GM18868 (cell line): ENCODE measurements at regions not wholly inside any gene's neighbourhood (a gene's known extent, or its start where the extent isn't known, plus 50 kb on each side); places are given as distances from the start of the nearest gene placed in this dataset.

ENCODE experiments used
- ATAC-seq: cut with Tn5 transposase; IDR thresholded peaks from one replicate; pipeline ENCODE4 v1.9.1; 2021; ENCODE audit warnings: mild to moderate bottlenecking, moderate library complexity; ENCODE audit not compliant: unreplicated experiment

DNA sequence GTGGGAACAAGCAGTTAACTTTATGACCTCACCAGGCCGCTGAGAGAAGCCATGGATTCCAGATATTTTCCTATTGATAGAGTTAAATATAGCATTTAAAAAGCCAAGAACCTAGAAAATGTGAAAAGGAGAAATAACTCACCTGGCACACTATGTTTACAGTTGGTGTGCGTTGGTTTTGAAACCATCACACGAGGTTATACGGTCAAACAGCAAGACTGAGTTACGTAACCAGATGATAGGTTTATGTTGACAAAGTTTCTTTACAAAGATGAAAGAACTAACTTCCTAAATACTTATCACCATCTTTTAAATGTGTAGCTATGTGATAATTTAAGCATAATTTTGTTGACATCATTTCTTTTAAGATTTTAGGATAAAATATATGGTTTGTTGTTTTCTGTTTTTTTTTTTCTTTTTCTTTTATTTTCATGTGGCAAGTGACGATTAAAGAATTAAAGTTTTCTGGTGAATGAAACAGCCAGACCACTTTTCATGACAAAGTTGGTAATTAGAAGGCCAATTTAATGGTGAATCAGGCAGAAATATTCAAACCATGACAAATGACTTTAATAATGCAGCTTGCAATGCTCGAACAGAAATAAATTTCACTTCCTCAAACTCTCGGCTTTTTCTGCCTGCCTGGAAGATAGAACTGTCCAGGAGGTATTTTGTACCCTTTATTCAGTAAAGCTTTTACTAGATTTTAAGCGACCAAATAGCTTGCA, 339.1 kb upstream of the OBI1 start:
- ATAC-seq = peak; percentile 32

DNA sequence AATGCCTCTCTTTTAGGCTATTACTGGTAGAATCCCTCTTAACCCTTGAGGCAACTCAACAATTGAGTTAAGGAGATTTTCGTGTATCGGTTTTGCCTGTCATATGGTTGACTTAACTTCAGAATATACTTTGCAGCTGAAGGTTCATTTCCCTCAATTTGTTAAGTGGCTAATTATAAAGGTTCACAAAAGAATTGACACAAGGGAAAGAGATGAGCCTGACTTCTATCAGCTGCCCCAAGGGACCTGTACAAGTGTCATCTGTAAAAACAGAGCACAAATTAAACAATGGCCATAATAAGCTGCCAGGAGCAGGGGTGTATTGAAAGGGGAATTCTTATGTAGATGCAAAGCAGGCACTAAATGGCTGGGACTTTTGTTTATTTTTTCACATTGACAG, 334.8 kb upstream of the OBI1 start:
- ATAC-seq = peak; percentile 52

DNA sequence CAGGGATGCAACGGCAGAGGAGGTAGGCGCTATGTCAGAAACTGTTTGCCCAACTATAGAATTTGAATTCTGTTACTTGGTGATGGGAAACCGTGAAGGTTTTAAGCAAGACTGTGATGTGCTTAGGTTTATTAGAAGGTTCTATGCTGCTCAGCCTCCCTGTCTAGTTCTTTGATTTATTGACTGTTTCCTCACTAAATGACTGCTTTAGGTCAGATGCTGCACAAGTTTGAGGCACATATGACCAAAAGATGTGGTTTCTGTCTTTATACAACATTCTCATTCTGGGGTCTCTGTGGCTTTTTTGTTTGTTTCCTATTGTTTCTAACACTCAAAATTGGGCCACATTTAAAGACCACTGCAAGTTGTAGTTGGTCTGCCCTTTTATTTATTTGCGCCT, 323.0 kb upstream of the OBI1 start:
- no peak for ATAC-seq

DNA sequence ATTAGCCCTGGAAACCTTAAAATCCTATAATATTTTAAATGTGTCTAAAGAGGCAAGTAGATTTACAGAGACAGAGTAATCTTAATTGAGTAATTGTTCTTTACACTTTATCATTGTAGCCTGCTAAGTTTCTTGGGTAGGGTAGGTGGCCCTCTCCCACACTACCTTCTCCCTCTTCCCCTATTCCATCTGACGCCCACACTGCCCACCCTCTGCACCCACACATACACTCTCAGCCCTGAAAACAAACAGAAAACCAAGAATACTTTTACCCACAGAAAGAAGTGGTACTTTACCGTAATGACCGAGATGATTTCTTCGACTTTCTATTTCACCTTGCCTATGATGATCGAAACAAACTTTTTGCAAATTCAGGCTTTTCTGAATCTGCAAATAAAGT, 320.4 kb upstream of the OBI1 start:
- ATAC-seq = no peak

DNA sequence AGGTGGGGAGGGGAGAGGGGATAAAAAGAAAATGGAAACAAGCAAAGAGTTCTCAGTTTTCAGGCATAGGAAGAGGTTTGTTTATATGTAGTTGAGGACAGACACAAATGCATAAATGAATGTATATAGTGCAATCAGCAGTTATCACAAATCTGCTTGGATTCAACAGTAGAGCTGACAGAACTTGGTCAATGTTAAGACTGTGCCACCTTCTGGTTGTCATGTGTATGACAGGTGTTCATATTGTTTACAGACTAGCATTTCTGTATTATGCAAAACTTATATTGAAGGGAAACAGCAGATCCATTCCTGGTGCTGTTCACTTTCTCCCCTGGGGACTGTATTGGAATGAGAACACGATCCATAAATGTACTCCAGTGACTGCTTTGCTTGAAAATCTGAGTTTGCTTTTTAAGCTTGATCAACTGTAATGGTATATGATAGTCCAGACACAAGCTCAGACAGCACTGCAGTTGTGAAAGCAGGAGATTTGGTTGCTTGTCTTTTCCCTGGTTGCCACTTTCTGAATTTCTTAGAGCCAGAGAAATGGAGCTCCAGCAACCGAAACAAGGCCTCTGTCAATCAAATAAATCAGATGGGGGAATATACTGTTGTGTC, 319.5 kb upstream of the OBI1 start:
- peak; percentile 97 for ATAC-seq

DNA sequence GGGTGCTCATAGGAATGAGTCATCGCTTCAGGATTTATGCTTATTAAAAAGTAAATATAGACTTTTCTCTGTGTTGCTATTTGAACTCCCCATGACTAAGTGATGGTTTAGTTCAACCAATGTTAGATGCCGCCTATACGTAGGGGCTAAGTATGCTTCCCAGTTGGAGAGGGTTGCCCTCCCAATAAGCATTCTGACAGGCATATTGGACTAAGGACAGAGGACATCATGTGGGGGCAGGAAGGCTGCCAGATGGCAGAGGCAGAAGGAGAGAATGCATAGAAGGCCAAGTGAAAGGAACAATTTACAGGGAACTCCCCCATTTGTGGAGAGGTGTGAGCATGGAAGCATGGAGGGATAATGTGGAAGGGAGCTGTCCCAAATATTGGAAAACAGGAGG, 318.4 kb upstream of the OBI1 start:
- ATAC-seq = no peak

DNA sequence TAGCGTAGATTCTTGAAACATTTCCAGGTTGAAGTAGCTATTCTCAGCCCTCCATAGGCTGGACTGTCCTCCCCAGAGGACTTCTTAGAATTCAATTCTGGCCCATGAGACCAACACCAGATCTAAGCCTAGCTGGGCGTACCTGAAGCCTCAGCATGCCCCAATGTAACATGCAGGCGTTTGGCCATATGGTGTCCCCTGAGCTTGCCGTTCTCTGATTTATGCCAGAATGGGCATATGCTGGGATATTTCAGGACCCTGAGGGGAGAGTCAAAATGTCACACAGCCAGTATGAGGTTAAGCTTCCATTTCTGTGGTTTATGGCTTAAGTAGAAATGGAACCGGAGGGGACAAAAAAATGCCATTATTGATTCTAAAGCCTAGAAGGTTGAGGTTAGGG, 317.7 kb upstream of the OBI1 start:
- ATAC-seq = no peak

DNA sequence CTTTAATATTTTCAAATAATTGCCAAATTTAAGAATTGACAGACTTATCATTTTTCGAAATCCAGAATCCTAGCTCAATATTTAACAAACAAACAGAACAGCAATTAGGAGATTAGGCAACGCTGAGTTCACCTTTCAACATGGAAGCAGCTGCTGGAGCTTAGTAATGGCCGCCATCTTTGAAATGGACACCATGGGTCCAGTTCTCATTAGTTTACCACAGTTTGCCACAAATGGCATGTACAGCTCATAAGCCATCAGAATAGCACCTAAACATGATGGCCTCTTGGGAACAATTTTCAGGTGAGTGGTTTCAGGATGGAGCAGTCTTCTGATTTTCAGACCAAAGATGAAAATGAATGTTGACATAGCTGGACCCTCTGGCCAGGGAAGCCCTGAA, 313.6 kb upstream of the OBI1 start:
- no peak for ATAC-seq

DNA sequence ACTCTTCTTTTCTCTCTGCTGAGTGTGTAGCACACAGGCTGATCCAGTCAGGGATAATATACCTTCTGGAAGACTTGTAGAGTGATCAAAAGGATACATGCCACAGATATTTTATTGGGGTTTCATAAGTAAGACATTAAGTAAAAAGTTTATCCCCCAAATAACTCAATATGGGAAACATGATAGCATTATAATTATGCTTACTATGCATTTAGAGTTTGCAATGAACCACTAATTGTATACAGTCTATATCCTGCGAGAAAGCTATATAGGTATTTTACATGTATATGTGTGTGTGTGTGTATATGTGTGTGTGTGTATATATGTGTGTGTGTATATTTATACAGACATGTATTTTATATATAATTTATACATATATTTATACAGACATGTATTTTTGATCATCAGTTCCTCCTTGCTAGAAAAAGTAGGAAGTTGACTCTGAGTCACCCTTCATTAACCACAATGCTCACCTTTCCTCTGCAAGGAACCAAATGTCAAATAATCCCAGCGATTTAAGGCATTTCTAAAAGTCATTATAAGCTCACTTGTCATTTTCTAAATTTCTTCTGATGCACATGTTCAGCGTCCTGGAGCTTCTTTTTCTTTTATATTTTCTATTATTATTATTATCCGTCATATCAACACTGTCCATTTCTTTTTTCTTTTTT, 312.5 kb upstream of the OBI1 start:
- ATAC-seq = no peak

DNA sequence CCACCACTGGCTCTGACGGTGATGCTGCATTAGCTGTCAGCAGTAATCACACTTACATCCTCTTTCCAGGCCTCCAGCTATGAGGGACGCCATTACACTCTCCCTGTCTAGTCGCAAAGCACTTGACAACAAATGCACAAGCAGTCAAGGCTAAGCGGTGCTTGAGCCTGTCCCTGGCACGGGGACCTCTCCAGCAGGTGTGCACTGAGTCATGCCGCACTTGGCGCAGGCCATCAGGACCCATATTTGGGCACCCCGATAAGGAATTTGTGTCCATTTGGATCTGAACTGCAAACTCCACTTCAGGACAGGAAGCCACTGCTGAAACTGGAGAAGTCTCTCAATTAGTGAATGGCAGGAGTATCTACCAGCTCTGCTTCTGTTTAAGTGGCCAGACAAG, 301.9 kb upstream of the OBI1 start:
- no peak for ATAC-seq

DNA sequence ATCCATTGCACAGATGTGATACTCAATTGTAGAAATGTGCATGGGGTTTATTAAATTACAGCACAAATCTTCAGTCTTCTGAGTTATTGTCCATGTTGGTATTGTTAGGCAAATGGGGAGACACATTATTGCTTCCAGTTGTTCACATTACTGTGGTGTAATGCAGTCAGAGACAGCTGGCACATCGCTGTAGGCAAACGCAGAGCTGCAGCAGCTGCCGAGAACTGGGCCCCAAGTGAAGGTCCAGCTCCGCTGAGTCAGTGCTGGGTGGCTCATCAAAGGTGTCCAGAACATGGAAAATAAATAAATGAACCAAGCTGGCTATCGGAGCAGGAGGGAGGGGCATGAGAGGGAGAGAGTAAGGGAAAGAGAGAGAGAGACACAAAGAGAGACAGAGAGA, 299.1 kb upstream of the OBI1 start:
- no peak for ATAC-seq

DNA sequence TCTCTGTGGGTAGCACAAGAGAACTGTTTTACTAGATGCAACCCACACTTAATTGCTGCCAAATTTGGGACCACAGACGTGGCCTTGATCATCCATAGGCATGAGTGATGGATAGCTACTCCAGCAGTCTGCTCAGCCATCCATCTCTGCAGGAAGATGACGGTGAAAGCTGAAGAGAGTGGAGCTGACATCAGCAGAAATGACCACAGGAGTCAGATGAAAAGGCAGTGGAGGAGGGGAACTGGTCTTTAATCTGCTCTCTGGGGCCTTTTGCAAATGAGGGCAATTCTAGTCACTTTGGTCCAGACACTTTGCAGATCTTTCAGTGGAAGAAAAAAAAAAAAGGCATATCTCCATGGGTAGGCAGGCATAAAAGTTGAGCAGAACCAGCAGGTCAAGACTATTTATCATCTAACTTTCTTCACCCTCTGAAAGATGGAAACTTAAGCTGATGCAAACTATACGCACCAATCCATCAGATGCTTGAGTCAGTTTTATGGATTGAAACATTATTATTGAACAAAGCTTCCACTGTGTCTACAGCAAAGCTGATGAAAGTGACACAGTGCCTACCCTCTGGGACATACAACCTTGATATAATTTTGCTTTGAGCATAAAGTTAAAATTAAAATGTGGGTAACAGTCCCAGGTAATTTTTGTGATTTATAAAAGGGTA, 281.6 kb upstream of the OBI1 start:
- no peak for ATAC-seq

DNA sequence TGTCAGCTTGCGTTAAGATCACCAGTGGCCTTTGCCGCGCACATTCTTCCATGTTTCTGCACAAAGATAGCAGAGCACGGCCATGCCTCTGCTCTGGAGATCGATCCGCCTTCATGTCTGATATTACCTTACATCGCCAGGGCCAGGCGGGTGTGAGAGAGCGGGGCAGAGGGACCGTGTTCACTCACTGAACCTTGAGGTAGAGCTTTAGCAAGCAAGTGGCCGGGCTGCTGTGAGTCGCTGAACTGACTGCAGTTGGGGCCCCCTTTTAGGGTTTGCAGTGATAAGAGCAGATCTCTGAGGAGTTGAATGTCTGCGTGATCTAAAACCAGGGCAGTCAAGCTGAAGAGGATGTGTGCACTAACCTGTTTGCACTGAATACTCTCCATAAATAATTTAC, 275.4 kb upstream of the OBI1 start:
- ATAC-seq = no peak

DNA sequence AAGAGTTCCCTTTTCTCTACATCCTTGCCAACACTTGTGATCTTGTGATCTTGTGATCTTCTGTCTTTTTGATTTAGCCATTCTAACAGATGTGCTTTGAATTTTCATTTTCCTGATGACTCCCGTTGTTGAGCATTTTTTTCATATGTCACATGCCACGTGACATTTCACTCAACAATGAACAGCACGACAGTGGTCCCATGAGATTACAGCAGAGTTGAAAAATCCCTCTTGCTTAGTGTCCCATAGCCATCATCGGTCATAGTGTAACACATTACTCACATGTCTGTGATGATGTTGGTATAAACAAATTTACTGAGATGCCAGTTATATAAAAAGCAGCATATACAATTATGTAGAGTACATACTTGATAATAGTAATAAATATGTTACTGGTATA, 256.1 kb upstream of the OBI1 start:
- no peak for ATAC-seq

DNA sequence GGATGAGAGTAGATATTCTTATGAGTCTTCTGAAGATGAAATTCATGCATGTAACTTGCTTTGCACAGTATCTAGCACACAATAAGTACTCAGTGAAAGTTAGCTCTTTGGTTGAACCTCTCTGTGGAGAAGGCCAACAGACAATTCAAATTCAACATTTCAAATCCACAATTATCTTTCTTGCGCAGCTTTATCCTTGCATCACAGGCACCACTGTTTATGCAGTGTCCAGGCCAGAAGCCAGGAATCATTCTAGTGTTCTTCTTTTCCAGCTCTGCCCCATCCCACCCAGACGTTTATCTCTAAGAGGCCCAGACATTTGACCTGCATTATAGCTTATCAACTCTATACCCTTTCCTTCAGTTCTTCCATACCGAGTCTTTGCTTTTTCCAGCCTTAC, 254.7 kb upstream of the OBI1 start:
- ATAC-seq = no peak

DNA sequence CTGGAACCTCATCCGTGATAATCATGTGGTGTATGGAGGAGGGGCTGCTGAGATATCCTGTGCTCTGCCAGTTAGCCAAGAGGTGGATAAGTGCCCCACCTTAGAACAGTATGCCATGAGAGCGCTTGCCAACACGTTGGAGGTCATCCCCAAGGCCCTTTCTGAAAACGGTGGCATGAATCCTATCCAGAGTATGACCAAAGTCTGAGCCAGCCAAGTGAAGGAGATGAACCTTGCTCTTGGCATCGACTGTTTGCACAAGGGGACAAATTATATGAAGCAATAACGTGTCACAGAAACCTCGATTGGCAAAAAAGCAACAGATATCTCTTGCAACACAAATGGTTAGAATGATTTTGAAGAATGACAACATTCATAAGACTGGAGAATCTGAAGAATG, 251.2 kb upstream of the OBI1 start:
- no peak for ATAC-seq

DNA sequence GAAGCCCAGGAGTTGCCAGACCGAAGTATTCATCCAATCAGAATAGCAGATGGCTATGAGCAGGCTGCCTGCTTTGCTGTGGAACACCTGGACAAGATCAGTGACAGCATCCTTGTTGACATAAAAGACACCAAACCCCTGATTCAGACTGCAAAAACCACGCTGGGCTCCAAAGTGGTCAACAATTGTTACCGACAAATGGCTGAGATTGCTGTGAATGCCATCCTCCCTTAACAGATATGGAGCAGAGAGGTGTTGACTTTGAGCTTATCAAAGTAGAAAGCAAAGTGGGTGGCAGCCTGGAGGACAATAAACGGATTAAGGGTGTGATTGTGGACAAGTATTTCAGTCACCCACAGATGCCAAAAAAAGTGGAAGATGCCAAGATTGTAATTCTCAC, 250.3 kb upstream of the OBI1 start:
- ATAC-seq = no peak

DNA sequence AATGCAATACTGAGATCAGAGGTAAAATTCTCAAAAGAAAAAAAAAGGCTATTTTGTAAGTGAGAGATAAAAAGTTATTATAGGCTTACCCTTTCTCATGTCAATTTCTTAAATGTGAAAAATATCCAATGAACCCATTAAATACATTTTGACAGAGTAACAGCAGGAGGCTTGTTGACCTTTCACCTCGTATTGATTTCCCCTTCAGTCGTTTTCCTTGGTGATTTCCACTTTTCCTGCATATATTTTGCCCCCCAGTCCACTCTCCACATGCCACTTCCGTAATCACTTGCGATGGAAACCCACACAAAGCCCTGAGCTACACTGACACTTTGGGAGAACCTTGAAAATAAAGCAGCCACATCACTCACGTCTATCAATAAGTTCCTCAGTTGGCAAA, 248.1 kb upstream of the OBI1 start:
- ATAC-seq = no peak

DNA sequence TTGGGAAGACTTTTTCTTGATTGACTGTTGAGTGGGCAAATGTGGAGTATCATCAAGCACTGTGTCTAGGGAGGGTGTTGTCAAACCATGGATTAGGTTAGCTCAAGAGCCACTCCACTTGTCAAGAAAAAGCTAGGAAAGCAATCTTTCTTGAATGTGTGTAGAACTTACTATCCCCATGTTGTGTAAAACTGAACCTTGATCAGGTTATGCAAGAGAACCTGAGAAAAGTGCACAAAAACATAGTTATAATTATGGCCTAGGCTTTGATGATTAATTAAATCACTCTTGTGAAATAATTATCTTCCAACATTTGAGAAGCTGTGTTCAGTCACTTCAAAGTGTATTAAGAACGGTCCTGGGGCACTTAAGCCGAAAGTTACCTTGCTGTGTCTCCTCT, 238.2 kb upstream of the OBI1 start:
- ATAC-seq = no peak

DNA sequence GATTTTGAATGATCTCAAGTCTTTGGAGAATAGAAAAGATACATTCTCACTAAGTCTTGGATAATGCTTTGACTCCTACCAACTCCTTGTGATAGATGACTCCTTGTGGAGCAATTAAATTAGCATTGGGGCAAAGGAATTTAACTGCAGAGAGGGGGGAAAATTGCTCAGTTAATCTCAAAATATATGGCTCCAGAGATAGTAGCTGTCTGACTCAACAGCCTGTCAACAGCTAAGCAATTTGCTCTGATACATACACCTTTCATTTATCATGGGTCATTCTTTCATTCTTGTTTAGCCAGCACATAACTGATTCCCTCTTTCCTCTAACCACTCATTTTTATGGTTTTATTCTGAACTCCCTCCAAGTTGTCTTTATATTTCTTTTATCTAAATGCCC, 225.6 kb upstream of the OBI1 start:
- ATAC-seq = no peak

DNA sequence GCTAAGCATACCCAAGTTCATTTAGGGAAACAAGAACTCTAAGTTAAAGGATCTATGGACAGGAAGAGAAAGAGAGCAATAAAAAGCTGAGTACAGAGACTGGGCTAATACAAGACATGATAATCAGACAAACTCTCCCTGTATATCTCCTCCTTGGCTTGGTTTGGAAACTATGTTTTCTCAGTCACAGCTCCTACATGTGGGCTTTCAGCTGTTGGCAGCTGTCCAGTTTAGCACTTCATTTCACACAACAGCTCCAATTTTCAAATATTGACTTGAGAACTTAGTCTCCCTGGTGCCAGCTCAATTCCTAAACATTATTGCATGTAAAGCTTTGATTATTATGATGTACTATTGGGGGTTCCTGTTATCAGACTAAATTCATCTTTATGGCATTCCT, 222.8 kb upstream of the OBI1 start:
- ATAC-seq = no peak

DNA sequence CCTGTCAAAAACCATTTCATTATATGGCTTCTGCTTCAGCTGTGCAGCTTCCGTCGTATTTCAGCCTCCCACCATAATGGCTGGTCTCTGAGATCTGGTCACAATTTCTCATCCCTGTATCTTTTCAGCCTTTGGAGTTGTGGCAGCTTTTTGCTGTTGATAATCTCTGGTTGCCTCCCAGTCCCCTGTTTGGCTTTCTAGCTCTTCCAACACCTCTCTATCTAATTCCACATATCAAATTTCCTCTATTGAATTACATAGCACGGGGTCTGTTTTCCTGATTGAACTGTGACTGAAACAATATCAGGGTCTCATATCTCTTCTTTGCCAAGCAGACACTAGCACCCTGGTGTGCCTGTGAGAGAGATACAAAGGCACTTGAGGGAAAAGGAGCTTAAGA, 222.1 kb upstream of the OBI1 start:
- no peak for ATAC-seq
